22Rv1 (cell line): ENCODE measurements at regions not wholly inside any gene's neighbourhood (a gene's known extent, or its start where the extent isn't known, plus 50 kb on each side); places are given as distances from the start of the nearest gene placed in this dataset.

Experiments
- H3K27ac ChIP-seq: fragments of 450-650 bp; 2 replicates; pipeline ENCODE4 v1.5.1; 2017
- ZFX ChIP-seq: fragments of 450-650 bp; IDR thresholded peaks from 2 replicates; pipeline ENCODE4 v1.6.1; 2017; ENCODE audit warnings: antibody characterized with exemption, borderline replicate concordance
- TF ChIP-seq, protein P1 (sequence below): fragments of 450-650 bp; IDR thresholded peaks from 2 replicates; pipeline ENCODE4 v1.5.1; 2017; ENCODE audit warnings: mild to moderate bottlenecking

DNA sequence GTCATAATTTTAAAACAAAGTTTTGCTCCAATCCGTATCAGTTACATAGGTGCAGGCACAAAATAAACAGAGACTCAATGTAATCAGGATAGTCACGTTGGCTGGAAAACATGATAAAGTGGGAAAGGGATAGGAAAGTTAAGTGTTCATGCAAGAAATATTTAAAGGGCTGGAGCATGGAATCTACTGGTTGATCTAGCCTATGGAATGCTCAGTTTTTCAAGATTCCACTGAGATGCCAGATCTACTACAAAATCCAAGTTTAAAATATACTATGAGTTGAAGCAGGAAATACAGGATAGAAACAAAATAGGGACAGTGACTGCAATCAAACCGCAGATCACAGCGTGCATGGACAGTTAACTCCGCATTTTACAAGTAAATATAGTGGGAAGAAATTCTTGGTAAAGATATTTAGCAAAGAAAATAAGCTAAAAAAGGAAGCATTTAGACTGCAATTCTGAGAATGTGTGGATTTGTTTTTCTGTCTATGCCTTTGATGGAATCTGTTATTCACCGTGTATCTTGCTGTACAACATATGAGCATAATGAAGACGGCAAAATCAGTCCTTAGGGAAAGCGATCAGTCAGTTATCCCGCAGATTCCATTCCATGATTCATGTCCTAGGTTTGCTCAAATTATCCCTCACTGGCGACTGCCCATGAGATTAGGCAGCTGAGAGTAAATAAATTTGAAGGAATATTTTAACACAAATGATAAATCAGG is 1044.3 kb downstream of the FLRT2 start:
- H3K27ac ChIP-seq = no peak overlapping the region
- TF ChIP-seq, protein P1, sequence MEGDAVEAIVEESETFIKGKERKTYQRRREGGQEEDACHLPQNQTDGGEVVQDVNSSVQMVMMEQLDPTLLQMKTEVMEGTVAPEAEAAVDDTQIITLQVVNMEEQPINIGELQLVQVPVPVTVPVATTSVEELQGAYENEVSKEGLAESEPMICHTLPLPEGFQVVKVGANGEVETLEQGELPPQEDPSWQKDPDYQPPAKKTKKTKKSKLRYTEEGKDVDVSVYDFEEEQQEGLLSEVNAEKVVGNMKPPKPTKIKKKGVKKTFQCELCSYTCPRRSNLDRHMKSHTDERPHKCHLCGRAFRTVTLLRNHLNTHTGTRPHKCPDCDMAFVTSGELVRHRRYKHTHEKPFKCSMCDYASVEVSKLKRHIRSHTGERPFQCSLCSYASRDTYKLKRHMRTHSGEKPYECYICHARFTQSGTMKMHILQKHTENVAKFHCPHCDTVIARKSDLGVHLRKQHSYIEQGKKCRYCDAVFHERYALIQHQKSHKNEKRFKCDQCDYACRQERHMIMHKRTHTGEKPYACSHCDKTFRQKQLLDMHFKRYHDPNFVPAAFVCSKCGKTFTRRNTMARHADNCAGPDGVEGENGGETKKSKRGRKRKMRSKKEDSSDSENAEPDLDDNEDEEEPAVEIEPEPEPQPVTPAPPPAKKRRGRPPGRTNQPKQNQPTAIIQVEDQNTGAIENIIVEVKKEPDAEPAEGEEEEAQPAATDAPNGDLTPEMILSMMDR = no peak
- no peak for TF ChIP-seq ZFX

- no peak for TF ChIP-seq ZFX
- TF ChIP-seq, protein P1 = no peak
Observed at GRCh38 chr14:86570371-86570770, 1040.4 kb downstream of the FLRT2 start.

DNA sequence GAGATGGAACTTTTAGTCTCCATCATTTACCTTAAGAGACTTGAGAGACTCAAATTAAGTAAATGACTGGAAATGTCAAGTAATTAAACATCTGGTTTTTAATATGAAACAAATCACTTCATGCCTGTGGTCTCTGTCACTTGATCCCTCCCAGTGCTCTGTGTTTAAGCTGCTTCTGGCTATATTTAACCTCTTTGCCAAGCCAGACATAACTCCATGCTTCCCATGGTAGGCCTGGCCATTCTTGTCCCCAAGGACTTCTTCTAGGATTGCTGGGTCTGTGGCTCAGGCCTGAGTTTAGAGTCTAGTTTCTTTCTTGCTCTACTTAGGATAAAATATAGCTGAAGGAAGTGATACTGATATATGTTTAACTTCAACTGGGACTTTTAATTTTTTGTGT is 1013.6 kb downstream of the FLRT2 start:
- TF ChIP-seq ZFX = no peak
- TF ChIP-seq, protein P1 = no peak
- no peak overlapping the region for H3K27ac ChIP-seq

More at GRCh38 chr14:86570371-86570770, 1040.4 kb downstream of the FLRT2 start:
- no peak overlapping the region for H3K27ac ChIP-seq

DNA sequence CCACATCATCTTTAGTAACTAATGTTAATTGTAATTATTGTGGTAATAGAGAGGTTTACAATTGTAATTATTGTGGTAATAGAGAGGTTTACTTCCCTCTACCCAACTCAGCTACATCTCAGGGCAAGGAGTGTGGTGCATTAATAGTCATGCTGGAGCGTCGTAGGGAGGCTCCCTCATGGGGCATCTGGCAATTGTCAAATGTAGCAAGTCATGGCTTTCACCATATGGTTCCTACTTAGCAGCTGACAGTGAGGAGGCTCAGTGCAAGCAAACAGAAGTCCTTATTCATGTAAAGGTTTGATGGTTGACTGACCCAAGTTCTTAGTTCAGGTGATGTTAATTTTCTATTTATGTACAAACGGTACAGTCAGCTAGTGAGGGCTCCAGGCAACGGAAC is 1012.0 kb downstream of the FLRT2 start:
- TF ChIP-seq ZFX = no peak
- H3K27ac ChIP-seq = no peak overlapping the region

DNA sequence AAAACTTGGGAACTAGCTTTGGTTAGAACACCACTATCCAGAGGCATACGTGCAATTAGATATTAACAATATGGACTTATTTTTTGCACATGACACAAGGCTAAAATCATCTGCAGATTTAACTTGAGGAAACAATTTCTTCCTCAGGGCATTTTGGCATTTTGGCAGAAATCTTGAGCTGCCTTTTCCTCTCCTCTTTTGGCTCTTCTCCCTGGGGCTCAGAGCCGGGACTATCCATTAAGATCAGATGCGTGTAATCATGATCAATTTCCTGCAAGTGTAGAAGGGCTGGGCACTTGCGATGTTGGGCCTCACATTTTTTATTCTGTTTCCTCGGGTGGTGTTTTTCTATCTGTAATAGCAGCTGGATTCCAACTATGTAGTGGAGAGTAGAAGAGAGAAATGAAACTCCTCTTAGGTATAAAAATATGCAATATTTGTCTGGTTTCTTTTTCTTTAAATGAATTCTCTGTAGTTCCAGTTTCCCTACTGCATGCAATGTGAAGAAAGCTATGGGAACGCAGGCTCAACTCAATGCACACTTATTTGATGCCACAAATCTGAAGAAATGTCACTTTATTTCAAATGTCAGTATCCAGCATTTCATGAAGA is 1010.8 kb downstream of the FLRT2 start:
- H3K27ac ChIP-seq = no peak overlapping the region
- no peak for TF ChIP-seq ZFX
- TF ChIP-seq, protein P1 = no peak

- no peak overlapping the region for H3K27ac ChIP-seq
- no peak for TF ChIP-seq ZFX
- TF ChIP-seq, protein P1 = no peak
Observed at GRCh38 chr14:86539361-86540070, 1009.6 kb downstream of the FLRT2 start.

DNA sequence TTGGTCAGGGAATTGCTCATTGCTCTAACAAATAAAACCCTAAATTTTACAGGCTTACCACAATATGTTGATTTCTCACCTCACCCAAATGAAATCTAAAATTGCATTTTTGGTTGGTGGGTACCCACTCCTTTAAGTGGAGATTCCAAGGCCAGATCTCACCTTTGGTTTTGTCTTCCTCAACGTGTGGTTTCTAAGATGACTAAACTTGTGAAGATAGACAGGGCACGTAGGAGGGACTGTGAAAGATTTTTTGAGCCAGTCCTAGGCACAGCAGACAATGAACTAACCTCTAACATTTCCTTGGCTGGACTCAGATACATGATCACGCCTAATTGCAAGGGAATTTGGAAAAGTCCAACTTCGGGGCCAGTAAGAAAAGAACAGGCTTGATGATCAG is 1003.9 kb downstream of the FLRT2 start:
- no peak for TF ChIP-seq ZFX
- TF ChIP-seq, protein P1 = no peak
- H3K27ac ChIP-seq = no peak overlapping the region
